Body of pancreas (tissue), 4 donors: ENCODE measurements at regions not wholly inside any gene's neighbourhood (a gene's known extent, or its start where the extent isn't known, plus 50 kb on each side); places are given as distances from the start of the nearest gene placed in this dataset.
"Not testable (repeated sequence)": the region's sequence is repeated elsewhere in the genome, so short reads cannot be mapped to it uniquely, and the experiment has no call there.

Experiments
- CTCF ChIP-seq, 7 experiments: fragments of 450-650 bp in 4 of 7; fragments of 200-600 bp in 3 of 7; sonication (generic) in 3 of 7; IDR thresholded peaks; one replicate each; pipeline ENCODE4 v1.5.1; 2016 to 2019; ENCODE audit warnings: antibody characterized with exemption in 7 of 7
- POLR2A ChIP-seq, 3 donors: fragments of 450-650 bp; IDR thresholded peaks; one replicate each; pipeline ENCODE4 v1.6.1; 2016; ENCODE audit warnings: antibody characterized with exemption in 3 of 3, mild to moderate bottlenecking in 2 of 3

GRCh38 chr11:49326651-49327050 lies 118.2 kb upstream of the FOLH1 start:
- not testable (repeated sequence) for TF ChIP-seq CTCF, POLR2A (IDR thresholded peaks at IDR 0.05)
